HG03280 (cell line): ENCODE measurements at regions not wholly inside any gene's neighbourhood (a gene's known extent, or its start where the extent isn't known, plus 50 kb on each side); places are given as distances from the start of the nearest gene placed in this dataset.
A peak's percentile ranks its signal among the peaks of the same experiment; 100 is the strongest.

Source experiments
- ATAC-seq: cut with Tn5 transposase; IDR thresholded peaks from one replicate; pipeline ENCODE4 v1.9.1; 2021; ENCODE audit warnings: mild to moderate bottlenecking, moderate library complexity; ENCODE audit not compliant: unreplicated experiment

- ATAC-seq: no peak
These were observed 115.5 kb downstream of the LHX9 start for GRCh38 chr1:198032668-198033067.

- ATAC-seq: no peak
These were observed 115.9 kb upstream of the NEK7 start for GRCh38 chr1:198040880-198041279.

- no peak for ATAC-seq
These were observed 114.6 kb upstream of the NEK7 start for GRCh38 chr1:198042168-198042567.

- no peak for ATAC-seq
These were observed 108.9 kb upstream of the NEK7 start for GRCh38 chr1:198047913-198048312.

DNA sequence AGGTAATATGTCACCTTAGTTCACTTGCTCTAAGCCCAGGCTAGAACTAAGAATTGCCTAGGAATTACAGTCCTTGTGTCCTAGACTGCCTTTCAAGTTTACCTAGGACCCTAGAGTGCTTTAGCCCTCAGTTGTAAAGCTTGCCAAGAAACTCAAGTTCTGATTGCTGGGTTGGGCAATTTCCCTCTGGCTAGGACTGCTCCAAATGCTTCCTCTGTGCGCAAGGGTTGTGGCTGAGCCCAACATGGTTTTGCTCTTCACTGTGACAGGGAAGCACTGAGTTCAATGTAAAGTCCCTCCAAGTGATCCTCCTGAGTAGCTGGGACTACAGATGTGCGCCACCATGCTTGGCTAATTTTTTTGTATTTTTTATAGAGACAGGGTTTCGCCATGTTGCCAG lies 102.3 kb upstream of the NEK7 start:
- no peak for ATAC-seq

GRCh38 chr1:198056255-198056654 lies 100.5 kb upstream of the NEK7 start:
- peak; percentile 84 for ATAC-seq

- ATAC-seq: no peak
These were observed 92.6 kb upstream of the NEK7 start for GRCh38 chr1:198064181-198064580.

DNA sequence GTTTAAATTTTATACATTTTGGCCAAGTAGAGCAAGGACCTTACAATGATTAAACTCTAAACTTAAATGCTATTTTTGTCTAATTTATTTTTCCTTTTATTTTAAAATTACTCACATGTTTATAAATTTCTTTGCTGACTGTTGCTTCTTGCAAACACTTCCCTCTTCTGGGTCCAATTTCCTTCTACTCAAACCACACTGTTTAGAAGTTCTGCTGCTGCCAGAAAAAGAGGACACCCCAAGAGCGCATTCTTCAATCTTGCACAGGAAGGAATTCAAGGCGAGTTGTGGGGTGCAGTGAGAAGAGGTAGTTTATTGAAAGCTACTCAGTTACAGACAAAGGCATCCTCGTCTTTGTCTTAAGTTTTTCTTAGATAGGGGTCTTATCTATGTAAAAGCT lies 88.5 kb upstream of the NEK7 start:
- no peak for ATAC-seq

- ATAC-seq: no peak
These were observed 84.6 kb upstream of the NEK7 start for GRCh38 chr1:198072177-198072576.

GRCh38 chr1:198075296-198075695 lies 81.5 kb upstream of the NEK7 start:
- no peak for ATAC-seq

- no peak for ATAC-seq
These were observed 77.3 kb upstream of the NEK7 start for GRCh38 chr1:198079432-198079951.

DNA sequence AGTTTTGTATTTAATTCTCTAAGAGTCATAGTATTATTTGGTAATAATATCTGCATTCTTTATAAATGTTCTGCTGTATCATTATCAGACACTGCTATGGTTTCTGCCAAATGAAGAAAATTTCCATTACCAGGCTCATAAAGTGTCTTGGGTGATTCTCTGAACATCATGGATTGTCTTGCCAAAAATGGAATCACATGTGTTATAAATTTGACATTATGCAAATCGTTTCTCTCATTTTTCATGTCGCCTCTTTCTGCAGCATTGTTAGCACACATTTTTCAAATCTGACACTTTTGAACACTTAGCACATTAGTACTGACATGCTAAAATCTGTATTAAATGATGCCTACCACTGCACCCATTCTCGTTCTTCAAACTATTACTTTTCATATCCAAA lies 74.2 kb upstream of the NEK7 start:
- no peak for ATAC-seq

GRCh38 chr1:198083549-198083948 lies 73.2 kb upstream of the NEK7 start:
- no peak for ATAC-seq

GRCh38 chr1:198084241-198084908 lies 72.4 kb upstream of the NEK7 start:
- no peak for ATAC-seq

DNA sequence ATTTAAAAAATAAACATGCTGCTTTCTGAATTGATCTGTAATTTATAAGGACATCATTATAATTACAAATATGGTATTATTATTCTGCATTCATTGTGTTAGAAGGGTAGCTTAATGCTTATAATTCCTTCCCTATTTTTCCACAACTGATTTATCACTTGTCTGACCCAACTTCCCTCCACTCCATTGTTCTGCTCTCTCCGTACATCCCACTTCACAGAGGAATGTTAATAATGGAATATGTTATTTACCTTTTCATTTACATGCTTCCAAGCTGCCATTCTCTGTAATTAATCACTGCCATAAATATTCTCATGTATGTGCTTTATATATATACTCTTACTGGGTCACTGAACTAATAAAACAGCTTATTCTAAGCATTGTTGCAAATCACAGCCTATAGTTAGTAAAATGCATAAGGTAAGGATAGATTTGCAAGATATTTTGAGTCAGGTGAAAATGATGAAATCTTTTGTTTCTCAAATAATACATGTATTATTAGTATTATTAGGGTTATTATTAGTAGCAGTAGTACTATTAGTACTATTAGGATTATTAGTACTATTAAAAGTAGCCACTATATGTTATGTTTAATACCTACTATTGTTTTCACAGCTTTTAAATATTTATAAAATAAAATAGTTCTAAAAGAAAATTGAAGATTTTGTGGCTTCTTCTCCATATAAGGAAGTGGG lies 70.6 kb upstream of the NEK7 start:
- ATAC-seq: no peak

DNA sequence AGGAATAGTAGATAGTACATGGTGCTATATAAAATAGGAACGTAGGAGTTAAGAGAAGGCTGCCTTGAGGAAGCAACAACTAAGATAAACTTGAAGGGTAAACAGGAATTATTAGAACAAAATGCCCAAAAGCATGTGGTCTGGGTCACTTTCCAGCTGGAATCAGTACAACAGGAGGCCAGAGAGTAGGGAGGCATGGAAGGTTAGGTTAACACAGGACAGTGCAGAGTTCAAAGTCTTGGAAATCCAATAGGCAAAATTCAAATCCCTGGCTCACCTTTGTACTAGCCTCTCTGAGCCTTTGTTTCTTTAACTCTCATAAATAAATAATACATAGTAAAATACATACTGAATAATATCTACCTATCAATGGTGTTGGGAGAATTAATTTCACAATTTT lies 69.0 kb upstream of the NEK7 start:
- no peak for ATAC-seq

GRCh38 chr1:198088360-198089071 lies 68.3 kb upstream of the NEK7 start:
- ATAC-seq: no peak

GRCh38 chr1:198096390-198096789 lies 60.4 kb upstream of the NEK7 start:
- no peak for ATAC-seq

GRCh38 chr1:198099755-198100154 lies 57.0 kb upstream of the NEK7 start:
- ATAC-seq: no peak

GRCh38 chr1:198101716-198102453 lies 54.9 kb upstream of the NEK7 start:
- no peak for ATAC-seq

DNA sequence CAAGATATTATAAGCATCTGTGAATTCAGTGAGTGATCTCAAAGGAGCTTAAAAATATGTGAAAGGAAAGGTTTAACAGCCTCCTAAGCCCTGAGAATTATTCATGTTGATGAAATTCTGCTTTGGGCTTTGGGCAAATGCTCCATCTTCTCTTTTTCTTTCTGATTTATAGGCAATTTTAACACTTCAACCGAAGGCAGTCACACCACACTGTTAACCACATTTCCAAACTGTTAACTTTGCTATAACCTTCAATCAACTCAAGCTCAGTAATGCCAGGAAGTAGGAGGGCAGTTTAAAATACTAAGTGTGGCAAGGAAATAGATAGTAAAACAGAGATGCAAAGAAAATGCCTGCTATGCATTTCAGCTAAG lies 54.4 kb upstream of the NEK7 start:
- ATAC-seq: no peak
